GM12891 (cell line): ENCODE measurements at regions not wholly inside any gene's neighbourhood (a gene's known extent, or its start where the extent isn't known, plus 50 kb on each side); places are given as distances from the start of the nearest gene placed in this dataset.

Experiments used
- PAX5 ChIP-seq: IDR thresholded peaks from 2 replicates; pipeline ENCODE4 v1.6.1; 2011; ENCODE audit warnings: low read length, moderate library complexity, mild to moderate bottlenecking; ENCODE audit not compliant: insufficient read depth, severe bottlenecking
- POLR2A ChIP-seq: IDR thresholded peaks from 2 replicates; pipeline ENCODE4 v1.6.1; 2011; ENCODE audit warnings: low read depth, low read length, control low read depth
- POLR2AphosphoS5 ChIP-seq: IDR thresholded peaks from 2 replicates; pipeline ENCODE4 v1.6.1; 2011; ENCODE audit warnings: low read depth, low read length, control low read depth
- SPI1 ChIP-seq: IDR thresholded peaks from 2 replicates; pipeline ENCODE4 v1.6.1; 2011; ENCODE audit warnings: low read depth, low read length, control low read depth
- TAF1 ChIP-seq: IDR thresholded peaks from 2 replicates; pipeline ENCODE4 v1.6.1; 2011; ENCODE audit warnings: low read depth, low read length, control low read depth

- TF ChIP-seq SPI1, result no peak
- no peak for TF ChIP-seq POLR2AphosphoS5
- TF ChIP-seq POLR2A, result no peak
- TF ChIP-seq TAF1, result no peak
- TF ChIP-seq PAX5, result no peak
These were observed 189.6 kb downstream of the CYRIA start for GRCh38 chr2:16475986-16476567.
